GM23338 (cell line): ENCODE measurements at regions not wholly inside any gene's neighbourhood (a gene's known extent, or its start where the extent isn't known, plus 50 kb on each side); places are given as distances from the start of the nearest gene placed in this dataset.

Experiments
- ATAC-seq: fragments of 200-7000 bp; cut with Tn5 transposase; 3 replicates; pipeline ENCODE4 v1.9.1; 2020
- DNase-seq: peaks from one replicate; pipeline ENCODE4 v3.0.0-alpha.2; 2015; ENCODE audit warnings: low spot score
- H2AFZ ChIP-seq: fragments of 200-600 bp; sonication (generic); 2 replicates; pipeline ENCODE4 v1.8.0; 2016; ENCODE audit warnings: antibody characterized with exemption, mild to moderate bottlenecking, moderate library complexity
- H3F3A ChIP-seq: fragments of 200-600 bp; sonication (generic); replicated peaks from 2 replicates; pipeline ENCODE4 v1.8.0; 2017; ENCODE audit warnings: antibody characterized with exemption, mixed run types, low read depth
- H3K27ac ChIP-seq: fragments of 200-600 bp; sonication (generic); 2 replicates; pipeline ENCODE4 v1.6.1; 2016; ENCODE audit warnings: low read depth
- H3K27me3 ChIP-seq: fragments of 200-600 bp; sonication (generic); 2 replicates; pipeline ENCODE4 v1.8.0; 2016; ENCODE audit warnings: mild to moderate bottlenecking, mixed run types, moderate library complexity; ENCODE audit not compliant: insufficient read depth
- H3K36me3 ChIP-seq: fragments of 200-600 bp; sonication (generic); 2 replicates; pipeline ENCODE4 v1.8.0; 2016; ENCODE audit warnings: mild to moderate bottlenecking; ENCODE audit not compliant: insufficient read depth
- H3K4me1 ChIP-seq: fragments of 200-600 bp; sonication (generic); 2 replicates; pipeline ENCODE4 v1.8.0; 2016; ENCODE audit warnings: mild to moderate bottlenecking, moderate library complexity; ENCODE audit not compliant: insufficient read depth
- H3K4me2 ChIP-seq: fragments of 200-600 bp; sonication (generic); 2 replicates; pipeline ENCODE4 v1.7.1; 2017; ENCODE audit warnings: mixed run types
- H3K4me3 ChIP-seq: fragments of 200-600 bp; sonication (generic); 2 replicates; pipeline ENCODE4 v1.6.1; 2016; ENCODE audit warnings: mixed run types
- H3K79me2 ChIP-seq: fragments of 200-600 bp; sonication (generic); replicated peaks from 2 replicates; pipeline ENCODE4 v1.8.0; 2017; ENCODE audit warnings: mild to moderate bottlenecking; ENCODE audit not compliant: insufficient read depth
- H3K9me2 ChIP-seq: fragments of 200-600 bp; sonication (generic); 2 replicates; pipeline ENCODE4 v1.8.0; 2017; ENCODE audit not compliant: insufficient read depth
- H4K20me1 ChIP-seq: fragments of 200-600 bp; sonication (generic); replicated peaks from 2 replicates; pipeline ENCODE4 v1.8.0; 2017; ENCODE audit warnings: mild to moderate bottlenecking; ENCODE audit not compliant: insufficient read depth
- H3K27ac Mint-ChIP-seq: 2 replicates; pipeline ENCODE4 v1.8.0; 2020; ENCODE audit warnings: inconsistent platforms, mild to moderate bottlenecking, moderate library complexity, mixed read lengths
- H3K27me3 Mint-ChIP-seq: 3 replicates; pipeline ENCODE4 v1.8.0; 2022; ENCODE audit warnings: low read depth, mild to moderate bottlenecking, moderate library complexity, mixed read lengths, inconsistent platforms; ENCODE audit not compliant: insufficient read depth, poor library complexity
- H3K36me3 Mint-ChIP-seq: 3 replicates; pipeline ENCODE4 v1.8.0; 2021; ENCODE audit warnings: low read depth, mild to moderate bottlenecking, inconsistent platforms, moderate library complexity, mixed read lengths
- H3K4me1 Mint-ChIP-seq: 3 replicates; pipeline ENCODE4 v1.8.0; 2020; ENCODE audit warnings: mild to moderate bottlenecking, inconsistent platforms, mixed read lengths
- H3K4me3 Mint-ChIP-seq: 3 replicates; pipeline ENCODE4 v1.8.0; 2021; ENCODE audit warnings: moderate library complexity, mild to moderate bottlenecking, inconsistent platforms, mixed read lengths
- H3K9me3 Mint-ChIP-seq: 3 replicates; pipeline ENCODE4 v1.8.0; 2020; ENCODE audit warnings: moderate library complexity, mild to moderate bottlenecking, inconsistent platforms, mixed read lengths
- CTCF ChIP-seq, 2 experiments: fragments of 200-600 bp in 1 of 2; sonication (generic) in 1 of 2; conservative IDR thresholded peaks; 2 replicates each; pipeline versions ENCODE4 v1.5.1 to v1.6.1; 2016 to 2017; ENCODE audit warnings: antibody characterized with exemption in 2 of 2, low read depth in 2 of 2, mild to moderate bottlenecking in 2 of 2, moderate library complexity in 1 of 2
- ETS1 ChIP-seq: IDR thresholded peaks from 2 replicates; pipeline ENCODE4 v1.6.1; 2016; ENCODE audit warnings: antibody characterized with exemption
- EZH2 ChIP-seq: fragments of 200-600 bp; sonication (generic); IDR thresholded peaks from one replicate; pipeline ENCODE4 v1.8.0; 2017; ENCODE audit warnings: antibody characterized with exemption, mild to moderate bottlenecking, low read depth; ENCODE audit not compliant: unreplicated experiment
- EZH2phosphoT487 ChIP-seq: fragments of 200-600 bp; sonication (generic); IDR thresholded peaks from one replicate; pipeline ENCODE4 v1.8.1; 2018; ENCODE audit warnings: antibody characterized with exemption; ENCODE audit not compliant: unreplicated experiment
- JUNB ChIP-seq: IDR thresholded peaks from one replicate; pipeline ENCODE4 v1.6.1; 2016; ENCODE audit warnings: antibody characterized with exemption; ENCODE audit not compliant: unreplicated experiment
- NANOG ChIP-seq: IDR thresholded peaks from 2 replicates; pipeline ENCODE4 v1.6.1; 2016; ENCODE audit warnings: antibody characterized with exemption, borderline replicate concordance
- POLR2AphosphoS5 ChIP-seq: IDR thresholded peaks from 2 replicates; pipeline ENCODE4 v1.6.1; 2016; ENCODE audit warnings: antibody characterized with exemption, low read depth
- REST ChIP-seq: IDR thresholded peaks from one replicate; pipeline ENCODE4 v1.6.1; 2018; ENCODE audit warnings: antibody characterized with exemption; ENCODE audit not compliant: unreplicated experiment
- ZNF331 ChIP-seq: fragments of 250-450 bp; sonication (Bioruptor Pico); IDR thresholded peaks from 2 replicates; pipeline ENCODE4 v1.5.0; 2020; ENCODE audit warnings: low read depth, mild to moderate bottlenecking, moderate library complexity

GRCh38 chr6:164534070-164534766 is 775.2 kb downstream of the C6orf118 start (continued):
- no peak for TF ChIP-seq CTCF (conservative IDR thresholded peaks at IDR 0.05; ENCODE audit: low read depth in 2 of 2)
- TF ChIP-seq POLR2AphosphoS5: no peak
- TF ChIP-seq REST: no peak
- TF ChIP-seq NANOG: no peak
- no peak for TF ChIP-seq EZH2phosphoT487
- TF ChIP-seq ETS1: no peak

GRCh38 chr6:164533045-164533362 is 776.4 kb downstream of the C6orf118 start:
- Histone ChIP-seq H2AFZ (peak overlapping the region; percentile 80; the same call in 1 of the 2 replicates), H4K20me1 (no peaks in the 10 kb centered on the region), H3K27ac (no peak overlapping the region), H3K36me3 (no peaks in the 10 kb centered on the region), H3F3A (no peaks in the 10 kb centered on the region), H3K4me1 (peaks cover 7% of the 10 kb centered on the region; the same call in 1 of the 2 replicates), H3K27me3 (no peaks in the 10 kb centered on the region), H3K79me2 (no peaks in the 10 kb centered on the region), H3K4me3 (no peak overlapping the region), H3K9me2 (no peaks in the 10 kb centered on the region), H3K4me2 (no peak overlapping the region)
- DNase-seq (peak; percentile 4), ATAC-seq (peak; percentile 62)
- Mint-ChIP-seq H3K4me3 (no peak overlapping the region), H3K4me1 (peaks cover 11% of the 10 kb centered on the region), H3K27me3 (no peaks in the 10 kb centered on the region), H3K9me3 (peaks cover 3% of the 10 kb centered on the region; the same call in 2 of the 3 replicates), H3K27ac (no peak overlapping the region), H3K36me3 (no peaks in the 10 kb centered on the region; the same call in 2 of the 3 replicates)
- no peak for TF ChIP-seq NANOG
- TF ChIP-seq ZNF331 (CRISPR knock-in tag): no peak
- TF ChIP-seq EZH2phosphoT487: no peak
- TF ChIP-seq JUNB: no peak
- no peak for TF ChIP-seq EZH2
